H9 (cell line): ENCODE measurements at regions not wholly inside any gene's neighbourhood (a gene's known extent, or its start where the extent isn't known, plus 50 kb on each side); places are given as distances from the start of the nearest gene placed in this dataset.

ENCODE experiments used
- DNase-seq: peaks from one replicate; pipeline ENCODE4 v3.0.0-alpha.2; 2017
- H2AFZ ChIP-seq: one replicate; pipeline ENCODE4 v1.6.1; 2013; ENCODE audit warnings: mild to moderate bottlenecking, low read length, control low read depth, moderate library complexity
- H2AK5ac ChIP-seq: 2 replicates; pipeline ENCODE4 v1.6.1; 2013; ENCODE audit warnings: low read length, control low read depth, mixed read lengths; ENCODE audit not compliant: insufficient read length
- H2BK120ac ChIP-seq: one replicate; pipeline ENCODE4 v1.6.1; 2013; ENCODE audit warnings: low read depth, mild to moderate bottlenecking, low read length, control low read depth, inconsistent platforms; ENCODE audit not compliant: poor library complexity, severe bottlenecking
- H2BK12ac ChIP-seq: 2 replicates; pipeline ENCODE4 v1.6.1; 2013; ENCODE audit warnings: low read length, control low read depth, mixed read lengths, low read depth; ENCODE audit not compliant: insufficient read length
- H2BK15ac ChIP-seq: 2 replicates; pipeline ENCODE4 v1.6.1; 2013; ENCODE audit warnings: low read depth, low read length, control low read depth
- H2BK20ac ChIP-seq: one replicate; pipeline ENCODE4 v1.6.1; 2013; ENCODE audit warnings: low read depth, mild to moderate bottlenecking, low read length, control low read depth, inconsistent platforms; ENCODE audit not compliant: poor library complexity, severe bottlenecking
- H2BK5ac ChIP-seq: 2 replicates; pipeline ENCODE4 v1.6.1; 2013; ENCODE audit warnings: low read length, control low read depth, mixed read lengths; ENCODE audit not compliant: insufficient read length
- H3K14ac ChIP-seq: 2 replicates; pipeline ENCODE4 v1.6.1; 2013; ENCODE audit warnings: low read length, control low read depth; ENCODE audit not compliant: insufficient read depth
- H3K18ac ChIP-seq: 2 replicates; pipeline ENCODE4 v1.6.1; 2013; ENCODE audit warnings: low read depth, mild to moderate bottlenecking, mixed read lengths, low read length, control low read depth; ENCODE audit not compliant: insufficient read length
- H3K23ac ChIP-seq: 2 replicates; pipeline ENCODE4 v1.6.1; 2013; ENCODE audit warnings: low read length, control low read depth, mixed read lengths, low read depth; ENCODE audit not compliant: insufficient read length
- H3K23me2 ChIP-seq: 2 replicates; pipeline ENCODE4 v1.6.1; 2013; ENCODE audit warnings: low read depth, mild to moderate bottlenecking, mixed read lengths, low read length, control low read depth; ENCODE audit not compliant: insufficient read length, poor library complexity, severe bottlenecking
- H3K27ac ChIP-seq: 2 replicates; pipeline ENCODE4 v1.5.1; 2013; ENCODE audit warnings: low read length, control low read depth, mixed read lengths, low read depth; ENCODE audit not compliant: insufficient read length
- H3K27me3 ChIP-seq: 2 replicates; pipeline ENCODE4 v1.6.1; 2013; ENCODE audit warnings: low read length, control low read depth, inconsistent platforms; ENCODE audit not compliant: insufficient read depth
- H3K4ac ChIP-seq: 2 replicates; pipeline ENCODE4 v1.6.1; 2013; ENCODE audit warnings: low read depth, mild to moderate bottlenecking, control low read depth, inconsistent platforms, low read length, moderate library complexity
- H3K4me1 ChIP-seq: 2 replicates; pipeline ENCODE4 v1.6.1; 2013; ENCODE audit warnings: low read length, control low read depth, inconsistent platforms; ENCODE audit not compliant: insufficient read depth
- H3K4me2 ChIP-seq: 2 replicates; pipeline ENCODE4 v1.6.1; 2013; ENCODE audit warnings: low read length, control low read depth, mixed read lengths; ENCODE audit not compliant: insufficient read length, insufficient read depth
- H3K56ac ChIP-seq: 2 replicates; pipeline ENCODE4 v1.6.1; 2013; ENCODE audit warnings: low read depth, mild to moderate bottlenecking, mixed read lengths, low read length, control low read depth; ENCODE audit not compliant: insufficient read length
- H3K79me1 ChIP-seq: 2 replicates; pipeline ENCODE4 v1.6.1; 2013; ENCODE audit warnings: low read depth, mild to moderate bottlenecking, moderate library complexity, low read length, control low read depth, inconsistent platforms; ENCODE audit not compliant: insufficient read depth, poor library complexity, severe bottlenecking
- H3K79me2 ChIP-seq: 2 replicates; pipeline ENCODE4 v1.6.1; 2013; ENCODE audit warnings: low read length, control low read depth, inconsistent platforms; ENCODE audit not compliant: insufficient read depth
- H3K9ac ChIP-seq: 2 replicates; pipeline ENCODE4 v1.6.1; 2013; ENCODE audit warnings: low read length, control low read depth, mixed read lengths; ENCODE audit not compliant: insufficient read length; ENCODE audit errors: extremely low read depth
- H3K9me3 ChIP-seq: one replicate; pipeline ENCODE4 v1.6.1; 2013; ENCODE audit warnings: low read depth, low read length, inconsistent platforms; ENCODE audit not compliant: control insufficient read depth
- H3T11ph ChIP-seq: one replicate; pipeline ENCODE4 v1.6.1; 2013; ENCODE audit warnings: mild to moderate bottlenecking, low read length, control low read depth, inconsistent platforms
- H4K20me1 ChIP-seq: one replicate; pipeline ENCODE4 v1.6.1; 2013; ENCODE audit not compliant: control insufficient read depth, insufficient read length, insufficient read depth
- H4K5ac ChIP-seq: 2 replicates; pipeline ENCODE4 v1.6.1; 2013; ENCODE audit warnings: low read depth, mild to moderate bottlenecking, mixed read lengths, low read length, control low read depth; ENCODE audit not compliant: insufficient read length
- H4K8ac ChIP-seq: replicated peaks from 2 replicates; pipeline ENCODE4 v1.6.1; 2013; ENCODE audit warnings: low read length, control low read depth, mixed read lengths, low read depth; ENCODE audit not compliant: insufficient read length
- H4K91ac ChIP-seq: 2 replicates; pipeline ENCODE4 v1.6.1; 2013; ENCODE audit warnings: low read depth, mild to moderate bottlenecking, moderate library complexity, mixed read lengths, low read length, control low read depth; ENCODE audit not compliant: insufficient read length
- H3K27ac Mint-ChIP-seq, 3 experiments: 2 replicates in 2 of 3; 3 replicates in 1 of 3; pipeline ENCODE4 v1.8.0; 2020 to 2021; ENCODE audit warnings: mixed read lengths in 3 of 3, mild to moderate bottlenecking in 1 of 3, moderate library complexity in 1 of 3
- H3K27me3 Mint-ChIP-seq: 2 replicates; pipeline ENCODE4 v1.8.0; 2021; ENCODE audit warnings: low read depth, mild to moderate bottlenecking, moderate library complexity, mixed read lengths
- H3K36me3 Mint-ChIP-seq, 3 experiments: 2 replicates in 2 of 3; 3 replicates in 1 of 3; pipeline ENCODE4 v1.8.0; 2020 to 2021; ENCODE audit warnings: low read depth in 3 of 3, mixed read lengths in 3 of 3; ENCODE audit not compliant: insufficient read depth in 1 of 3
- H3K4me1 Mint-ChIP-seq, 2 experiments: 2 replicates each; pipeline ENCODE4 v1.8.0; 2020; ENCODE audit warnings: mixed read lengths in 2 of 2
- H3K4me3 Mint-ChIP-seq, 2 experiments: 2 replicates in 1 of 2; 3 replicates in 1 of 2; pipeline ENCODE4 v1.8.0; 2020 to 2021; ENCODE audit warnings: mild to moderate bottlenecking in 2 of 2, mixed read lengths in 2 of 2, moderate library complexity in 1 of 2
- H3K9me3 Mint-ChIP-seq, 2 experiments: 2 replicates in 1 of 2; 3 replicates in 1 of 2; pipeline ENCODE4 v1.8.0; 2020; ENCODE audit warnings: mild to moderate bottlenecking in 2 of 2, mixed read lengths in 2 of 2, moderate library complexity in 1 of 2
- CTCF ChIP-seq: fragments of 200-600 bp; sonication (generic); conservative IDR thresholded peaks from 3 replicates; pipeline ENCODE4 v1.8.0; 2021; ENCODE audit warnings: antibody characterized with exemption, mild to moderate bottlenecking
- WGBS: extraction: QIAGEN DNeasy Blood & Tissue Kit; methylation state at CpG from one replicate; pipeline ENCODE4 v1.1.7; 2013; ENCODE audit warnings: missing lambda C conversion rate, low lambda C conversion rate, mixed read lengths; ENCODE audit not compliant: insufficient read length; ENCODE audit errors: extremely low coverage; 5-methylcytosine and 5-hydroxymethylcytosine counted together

- Mint-ChIP-seq H3K27ac (no peak overlapping the region), H3K4me3 (no peak overlapping the region), H3K4me1 (no peaks in the 10 kb centered on the region; a peak in 1 of 4 replicates), H3K36me3 (peaks cover 0 to 3% (median 3%) of the 10 kb centered on the region in 3 experiments; a peak in 2 of 7 replicates), H3K27me3 (no peaks in the 10 kb centered on the region), H3K9me3 (peaks cover 4% of the 10 kb centered on the region in 2 experiments; a peak in 3 of 5 replicates)
- Histone ChIP-seq H3K56ac (no peak overlapping the region), H4K8ac (no peak overlapping the region), H4K91ac (no peak overlapping the region), H4K5ac (no peak overlapping the region), H2AFZ (no peak overlapping the region), H2BK120ac (no peak overlapping the region), H3K4me1 (no peaks in the 10 kb centered on the region), H2BK12ac (no peak overlapping the region), H3K23me2 (no peaks in the 10 kb centered on the region), H3K23ac (no peak overlapping the region), H2BK20ac (no peak overlapping the region), H3K18ac (no peak overlapping the region), H3K4me2 (no peak overlapping the region), H3K79me1 (no peaks in the 10 kb centered on the region), H3K14ac (no peak overlapping the region), H2BK5ac (no peak overlapping the region), H3K9ac (no peak overlapping the region), H2BK15ac (no peak overlapping the region), H3K9me3 (no peaks in the 10 kb centered on the region), H3K27ac (no peak overlapping the region), H3T11ph (no peak overlapping the region), H2AK5ac (no peak overlapping the region), H4K20me1 (no peaks in the 10 kb centered on the region), H3K4ac (no peak overlapping the region), H3K79me2 (no peaks in the 10 kb centered on the region), H3K27me3 (no peaks in the 10 kb centered on the region)
- TF ChIP-seq CTCF = no peak
- no CpG with 5 or more reads among the region's 1 CpG for WGBS
- no peak for DNase-seq
These were observed 62.3 kb downstream of the CCDC185 start for GRCh38 chr1:223455470-223455869.
